GM13977 (cell line): ENCODE measurements at regions not wholly inside any gene's neighbourhood (a gene's known extent, or its start where the extent isn't known, plus 50 kb on each side); places are given as distances from the start of the nearest gene placed in this dataset.

Experiments
- DNase-seq: peaks from one replicate; pipeline ENCODE4 v3.0.0; 2012; ENCODE audit warnings: low spot score
- CTCF ChIP-seq: IDR thresholded peaks from 2 replicates; pipeline ENCODE4 v1.5.1; 2012; ENCODE audit warnings: mild to moderate bottlenecking, control low read depth; ENCODE audit not compliant: insufficient read depth; ENCODE audit errors: extremely low read depth, missing control alignments
- in situ Hi-C: fragments of 300-500 bp; cut with MboI; formaldehyde crosslinking; loops from one replicate; pipeline ENCODE4 v1.12.0; 2022; ENCODE audit warnings: low sequenced_read_pairs, low pct_unique_long_range_greater_than_20kb, mixed read lengths, inconsistent platforms; ENCODE audit not compliant: unreplicated experiment

GRCh38 chr1:39116116-39116607 lies 88.3 kb upstream of the MACF1 start:
- TF ChIP-seq CTCF, result no peak
- in situ Hi-C loops, result no loop called here
- no peak for DNase-seq

- no peak for TF ChIP-seq CTCF
- in situ Hi-C loops, result no loop called here
- no peak for DNase-seq
Observed at GRCh38 chr1:39116860-39117728, 87.4 kb upstream of the MACF1 start.

GRCh38 chr1:39117899-39118450 lies 86.5 kb upstream of the MACF1 start:
- no peak for TF ChIP-seq CTCF
- DNase-seq, result no peak
- in situ Hi-C loops, result no loop called here

GRCh38 chr1:39122056-39122455 lies 82.4 kb upstream of the MACF1 start:
- TF ChIP-seq CTCF, result no peak
- in situ Hi-C loops, result no loop called here
- no peak for DNase-seq

GRCh38 chr1:39124282-39124681 lies 80.2 kb upstream of the MACF1 start:
- in situ Hi-C loops, result no loop called here
- DNase-seq, result no peak
- no peak for TF ChIP-seq CTCF

GRCh38 chr1:39127513-39127912 lies 77.0 kb upstream of the MACF1 start:
- no peak for TF ChIP-seq CTCF
- in situ Hi-C loops, result no loop called here
- DNase-seq, result no peak
